Peyer's patch (tissue), 4 donors: ENCODE measurements at regions not wholly inside any gene's neighbourhood (a gene's known extent, or its start where the extent isn't known, plus 50 kb on each side); places are given as distances from the start of the nearest gene placed in this dataset.

Experiments
- DNase-seq, 3 donors: peaks; one replicate each; pipeline ENCODE4 v3.0.0-alpha.2; 2017 to 2019
- H3K27ac ChIP-seq, 4 donors: fragments of 200-600 bp; sonication (generic); one replicate each; pipeline ENCODE4 v1.5.1; 2016 to 2019
- H3K27me3 ChIP-seq, 2 donors: fragments of 200-600 bp; sonication (generic); one replicate each; pipeline ENCODE4 v1.5.1; 2019
- H3K36me3 ChIP-seq, 3 donors: fragments of 200-600 bp; sonication (generic); one replicate each; pipeline ENCODE4 v1.5.1; 2016 to 2019
- H3K4me1 ChIP-seq, 4 donors: fragments of 200-600 bp; sonication (generic); one replicate each; pipeline ENCODE4 v1.5.1; 2016 to 2019
- H3K4me3 ChIP-seq, 4 donors: fragments of 200-600 bp; sonication (generic); 1 replicate in 3 of 4; 2 replicates in 1 of 4; pipeline ENCODE4 v1.5.1; 2016 to 2019; ENCODE audit warnings: mild to moderate bottlenecking in 1 of 4
- H3K9me3 ChIP-seq, 4 donors: fragments of 200-600 bp; sonication (generic); one replicate each; pipeline ENCODE4 v1.5.1; 2016 to 2019; ENCODE audit warnings: mild to moderate bottlenecking in 1 of 4
- POLR2A ChIP-seq, 2 donors: fragments of 450-650 bp; IDR thresholded peaks; one replicate each; pipeline ENCODE4 v1.5.1; 2017; ENCODE audit warnings: antibody characterized with exemption in 2 of 2, mild to moderate bottlenecking in 2 of 2, moderate library complexity in 2 of 2
- TF ChIP-seq, protein P1 (sequence below), 6 experiments: fragments of 450-650 bp in 4 of 6; fragments of 200-600 bp in 2 of 6; sonication (generic) in 1 of 6; IDR thresholded peaks; one replicate each; pipeline ENCODE4 v1.5.1; 2017 to 2019; ENCODE audit warnings: antibody characterized with exemption in 6 of 6, mild to moderate bottlenecking in 3 of 6, moderate library complexity in 1 of 6

DNA sequence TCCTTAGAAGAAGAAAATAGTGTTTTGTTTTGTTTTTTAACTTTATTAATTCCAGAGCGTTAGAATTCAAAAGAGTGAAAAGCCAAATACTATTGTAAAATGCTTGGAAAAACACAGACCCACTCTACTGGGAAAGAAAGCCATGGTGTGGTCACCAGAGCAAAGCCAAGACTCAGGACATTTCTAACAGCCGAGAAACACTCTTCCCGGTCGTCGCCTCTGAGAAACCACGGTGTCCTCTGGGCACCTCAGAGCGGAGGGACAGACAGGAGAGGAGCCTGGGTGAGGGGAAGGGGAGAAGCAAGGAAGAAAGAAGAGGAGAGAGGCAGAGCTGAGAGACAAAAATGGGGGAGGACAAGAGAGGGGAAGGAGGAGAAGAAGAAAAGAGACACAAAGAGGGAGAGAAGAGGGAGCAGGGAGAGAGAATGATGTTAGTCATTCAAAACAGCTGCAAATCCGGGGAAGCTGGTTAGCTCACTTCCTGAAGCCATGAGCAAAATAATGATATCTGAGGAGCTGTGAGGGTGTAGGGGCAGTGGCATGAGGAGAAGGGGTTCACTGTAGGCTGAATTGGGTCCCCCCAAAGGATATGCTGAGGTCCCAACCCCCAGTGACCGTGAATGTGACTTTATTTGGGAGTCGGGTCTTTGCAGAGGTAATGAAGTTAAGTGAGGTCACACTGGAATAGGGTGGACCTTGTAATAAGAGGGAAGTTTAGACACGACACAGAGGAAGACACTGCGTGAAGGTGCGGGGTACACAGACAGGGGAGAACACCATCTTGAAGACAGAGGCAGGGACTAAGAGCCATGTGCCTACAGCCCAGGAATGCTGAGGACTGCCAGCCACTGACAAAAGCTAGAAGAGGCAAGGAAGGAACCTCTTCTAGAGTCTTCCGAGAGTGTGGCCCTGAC lies 58.2 kb upstream of the DMRTB1 start:
- Histone ChIP-seq H3K4me1 (no peaks in the 10 kb centered on the region), H3K36me3 (no peaks in the 10 kb centered on the region), H3K27me3 (no peaks in the 10 kb centered on the region), H3K27ac (no peak overlapping the region), H3K9me3 (no peaks in the 10 kb centered on the region), H3K4me3 (no peak overlapping the region)
- DNase-seq, result no peak
- TF ChIP-seq, protein P1, sequence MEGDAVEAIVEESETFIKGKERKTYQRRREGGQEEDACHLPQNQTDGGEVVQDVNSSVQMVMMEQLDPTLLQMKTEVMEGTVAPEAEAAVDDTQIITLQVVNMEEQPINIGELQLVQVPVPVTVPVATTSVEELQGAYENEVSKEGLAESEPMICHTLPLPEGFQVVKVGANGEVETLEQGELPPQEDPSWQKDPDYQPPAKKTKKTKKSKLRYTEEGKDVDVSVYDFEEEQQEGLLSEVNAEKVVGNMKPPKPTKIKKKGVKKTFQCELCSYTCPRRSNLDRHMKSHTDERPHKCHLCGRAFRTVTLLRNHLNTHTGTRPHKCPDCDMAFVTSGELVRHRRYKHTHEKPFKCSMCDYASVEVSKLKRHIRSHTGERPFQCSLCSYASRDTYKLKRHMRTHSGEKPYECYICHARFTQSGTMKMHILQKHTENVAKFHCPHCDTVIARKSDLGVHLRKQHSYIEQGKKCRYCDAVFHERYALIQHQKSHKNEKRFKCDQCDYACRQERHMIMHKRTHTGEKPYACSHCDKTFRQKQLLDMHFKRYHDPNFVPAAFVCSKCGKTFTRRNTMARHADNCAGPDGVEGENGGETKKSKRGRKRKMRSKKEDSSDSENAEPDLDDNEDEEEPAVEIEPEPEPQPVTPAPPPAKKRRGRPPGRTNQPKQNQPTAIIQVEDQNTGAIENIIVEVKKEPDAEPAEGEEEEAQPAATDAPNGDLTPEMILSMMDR (IDR thresholded peaks at IDR 0.05), result no peak
- TF ChIP-seq POLR2A (IDR thresholded peaks at IDR 0.05), result no peak

DNA sequence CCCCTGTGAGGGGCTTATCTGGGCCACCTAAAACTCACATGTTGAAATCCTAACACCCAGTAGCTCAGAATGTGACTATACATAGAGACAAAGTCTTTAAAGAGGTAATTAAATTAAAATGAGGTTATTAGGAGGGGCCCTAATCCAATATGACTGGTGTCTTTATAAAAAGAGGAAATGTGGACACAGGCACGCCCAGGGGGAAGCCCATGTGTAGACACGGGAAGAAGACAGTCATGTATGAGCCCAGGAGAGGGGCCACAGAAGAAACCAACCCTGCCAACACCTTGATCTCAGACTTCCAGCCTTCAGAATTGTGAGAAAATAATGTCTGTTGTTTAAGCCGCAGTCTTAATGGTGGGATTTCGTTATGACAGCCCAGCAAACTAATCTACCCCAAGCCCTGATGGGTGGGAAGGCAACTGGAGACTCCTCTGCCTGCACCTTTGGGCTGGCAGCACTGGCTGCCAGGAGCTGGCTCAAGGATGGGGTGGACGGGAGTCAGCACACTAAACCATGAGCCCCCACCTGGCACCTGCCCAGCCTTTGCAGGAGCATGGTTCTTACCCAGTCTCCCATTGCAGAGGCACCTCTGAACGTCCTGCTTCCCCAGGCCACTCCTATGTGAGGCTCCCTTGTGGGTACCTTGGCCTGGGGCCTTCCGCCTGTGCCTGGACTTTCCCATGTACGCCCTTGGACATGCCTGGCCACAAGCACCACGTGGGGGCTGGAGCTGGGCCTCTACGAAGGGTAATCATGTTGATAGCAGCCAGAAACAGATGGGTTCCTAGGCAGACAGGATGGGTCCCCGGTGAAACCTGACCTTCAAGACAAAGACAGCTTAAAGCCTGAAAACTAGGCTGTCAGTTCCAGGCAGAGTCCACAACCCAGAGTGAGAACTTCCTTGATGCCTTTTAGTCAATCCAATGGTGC lies 57.1 kb upstream of the DMRTB1 start:
- Histone ChIP-seq H3K27me3 (no peaks in the 10 kb centered on the region), H3K27ac (no peak overlapping the region), H3K4me1 (no peaks in the 10 kb centered on the region), H3K36me3 (no peaks in the 10 kb centered on the region), H3K9me3 (no peaks in the 10 kb centered on the region), H3K4me3 (no peak overlapping the region)
- no peak for DNase-seq
- no peak for TF ChIP-seq POLR2A (IDR thresholded peaks at IDR 0.05)
- TF ChIP-seq, protein P1 (IDR thresholded peaks at IDR 0.05), result no peak

DNA sequence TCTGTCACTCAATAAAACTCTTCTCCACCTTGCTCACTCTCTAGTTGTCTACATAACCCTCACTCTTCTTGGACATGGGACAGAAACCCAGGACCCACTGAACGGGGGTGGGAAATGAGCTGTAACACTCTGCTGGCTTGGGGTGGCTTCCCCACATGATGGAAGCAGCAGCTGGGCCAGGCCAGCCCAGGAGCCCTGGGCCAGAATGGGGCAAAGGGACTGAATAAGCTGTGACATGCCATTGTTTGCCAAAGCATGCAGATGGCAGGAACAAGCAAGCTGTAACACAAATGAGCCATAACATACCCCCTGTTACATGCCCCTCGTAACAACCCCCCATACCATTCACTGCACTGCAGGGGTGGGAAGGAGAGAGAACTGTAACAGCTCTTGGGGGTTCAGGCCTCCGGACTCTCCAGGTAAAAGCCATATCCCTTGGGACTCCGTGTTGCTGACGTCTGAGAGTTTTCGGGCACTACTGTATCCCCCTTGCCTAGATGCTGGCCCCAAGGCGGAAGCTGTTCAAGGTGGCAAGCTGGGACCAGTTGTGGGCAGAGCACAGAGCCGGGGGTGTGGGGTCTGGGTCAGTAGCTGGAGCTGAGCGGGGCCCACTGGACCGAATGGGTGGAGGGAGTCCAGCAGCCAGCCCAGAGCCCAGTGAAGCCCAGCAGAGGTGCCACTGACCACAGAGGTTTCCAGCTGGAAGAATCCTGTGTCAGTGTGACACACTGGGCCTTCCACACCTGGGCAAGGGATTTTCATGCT lies 56.1 kb upstream of the DMRTB1 start:
- H3K27me3 ChIP-seq, result no peaks in the 10 kb centered on the region
- no peak for DNase-seq
- H3K36me3 ChIP-seq, result no peaks in the 10 kb centered on the region
- no peak overlapping the region for H3K4me3 ChIP-seq
- H3K4me1 ChIP-seq, result no peaks in the 10 kb centered on the region
- TF ChIP-seq, protein P1 (IDR thresholded peaks at IDR 0.05), result no peak
- H3K27ac ChIP-seq, result no peak overlapping the region
- H3K9me3 ChIP-seq, result no peaks in the 10 kb centered on the region

DNA sequence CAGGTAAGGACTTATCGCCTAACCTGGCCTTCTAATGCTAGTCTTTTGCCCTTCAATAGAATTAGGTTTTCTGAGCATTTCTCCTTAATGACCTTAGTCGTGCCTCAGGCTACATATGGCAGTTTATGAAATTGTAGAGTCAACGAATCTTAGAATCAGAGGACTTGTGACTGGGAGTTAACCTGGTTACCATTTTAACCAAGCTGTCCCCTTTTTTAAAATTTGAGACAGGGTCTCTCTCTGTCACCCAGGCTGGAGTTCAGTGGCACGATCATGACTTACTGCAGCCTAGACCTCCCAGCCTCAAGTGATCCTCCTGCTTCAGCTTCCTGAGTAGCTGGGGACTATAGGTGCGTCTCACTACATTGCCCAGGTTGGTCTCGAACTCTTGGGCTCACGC lies 53.5 kb upstream of the DMRTB1 start:
- Histone ChIP-seq H3K9me3 (no peaks in the 10 kb centered on the region), H3K4me3 (no peak overlapping the region), H3K27me3 (no peaks in the 10 kb centered on the region), H3K36me3 (no peaks in the 10 kb centered on the region), H3K27ac (no peak overlapping the region), H3K4me1 (no peaks in the 10 kb centered on the region)
- TF ChIP-seq, protein P1 (IDR thresholded peaks at IDR 0.05), result no peak
- no peak for TF ChIP-seq POLR2A (IDR thresholded peaks at IDR 0.05)
- no peak for DNase-seq

DNA sequence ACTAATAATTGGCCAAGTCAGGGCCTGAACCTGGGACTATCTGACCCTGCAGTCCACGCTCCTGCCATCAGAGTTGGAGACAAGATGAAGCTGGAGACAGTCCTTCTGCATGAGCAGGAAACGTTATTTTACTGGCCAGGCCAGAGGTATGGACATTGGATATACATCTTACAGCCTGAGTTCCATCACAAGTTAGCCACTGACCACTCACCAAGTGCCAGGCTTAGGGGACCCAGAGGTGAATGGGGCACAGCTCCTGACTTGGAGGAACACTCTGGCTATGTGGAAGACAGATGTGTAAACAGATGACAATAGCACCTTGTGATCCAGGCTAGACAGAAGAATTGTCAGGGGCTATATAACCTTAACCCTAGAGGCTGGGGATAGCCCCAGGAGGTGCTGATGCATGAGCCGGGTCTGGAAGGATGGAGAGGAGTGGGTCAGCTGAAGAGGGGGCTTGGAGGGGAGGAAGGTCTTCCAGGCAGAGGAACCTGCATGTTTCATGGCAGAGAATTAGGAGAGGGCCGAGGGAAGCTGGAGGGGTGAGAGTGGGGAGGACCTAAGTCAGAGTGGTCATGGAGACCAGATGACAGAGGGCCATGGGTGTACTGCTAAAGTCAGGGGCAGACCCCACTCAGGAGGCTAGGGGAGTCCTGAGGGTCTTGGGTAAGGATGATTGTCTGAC lies 52.5 kb upstream of the DMRTB1 start:
- no peak for DNase-seq
- Histone ChIP-seq H3K27me3 (no peaks in the 10 kb centered on the region), H3K4me1 (no peaks in the 10 kb centered on the region), H3K27ac (no peak overlapping the region), H3K4me3 (no peak overlapping the region), H3K9me3 (no peaks in the 10 kb centered on the region), H3K36me3 (no peaks in the 10 kb centered on the region)
- no peak for TF ChIP-seq POLR2A (IDR thresholded peaks at IDR 0.05)
- TF ChIP-seq, protein P1 (IDR thresholded peaks at IDR 0.05), result no peak
